B cell (primary cell): ENCODE measurements at regions not wholly inside any gene's neighbourhood (a gene's known extent, or its start where the extent isn't known, plus 50 kb on each side); places are given as distances from the start of the nearest gene placed in this dataset.

Source experiments
- ATAC-seq: fragments of 200-7000 bp; cut with Tn5 transposase; one replicate; pipeline ENCODE4 v1.10.0; 2021; ENCODE audit warnings: low read depth, mild to moderate bottlenecking, moderate number of reproducible peaks, moderate library complexity
- CTCF ChIA-PET: fragments of 350-600 bp; sonication (Branson Sonifier 250); formaldehyde crosslinking; loops from one replicate; lab custom pipeline; 2021; ENCODE audit warnings: antibody characterized with exemption, inconsistent platforms; lab: Charles Lee
- POLR2A ChIA-PET: fragments of 350-600 bp; sonication (Branson Sonifier 250); formaldehyde crosslinking; loops from one replicate; lab custom pipeline; 2021; ENCODE audit warnings: antibody characterized with exemption; lab: Charles Lee
- DNase-seq: peaks from one replicate; pipeline ENCODE4 v3.0.0; 2013
- H2AFZ ChIP-seq: 2 replicates; pipeline ENCODE4 v1.6.1; 2012; ENCODE audit warnings: mild to moderate bottlenecking, low read depth, low read length; ENCODE audit not compliant: insufficient read depth, poor library complexity, severe bottlenecking
- H3K27ac ChIP-seq, 2 donors: 1 replicate in 1 of 2; 2 replicates in 1 of 2; pipeline ENCODE4 v1.5.1; 2012 to 2013; ENCODE audit warnings: low read length in 2 of 2, mild to moderate bottlenecking in 2 of 2, moderate library complexity in 1 of 2
- H3K27me3 ChIP-seq, 4 experiments: fragments of 200-600 bp in 1 of 4; sonication (generic) in 1 of 4; replicated peaks in 1 of 4; 1 replicate in 2 of 4; 2 replicates in 2 of 4; pipeline versions ENCODE4 v1.6.1 to v1.7.0; 2013 to 2016; ENCODE audit warnings: low read length in 3 of 4, mild to moderate bottlenecking in 2 of 4, mixed read lengths in 1 of 4, moderate library complexity in 1 of 4; ENCODE audit not compliant: insufficient read depth in 4 of 4, control insufficient read depth in 3 of 4; ENCODE audit errors: control extremely low read depth in 1 of 4
- H3K36me3 ChIP-seq, 2 experiments: replicated peaks in 1 of 2; 1 replicate in 1 of 2; 2 replicates in 1 of 2; pipeline versions ENCODE4 v1.6.1 to v1.7.1; 2013; ENCODE audit warnings: low read length in 1 of 2; ENCODE audit not compliant: insufficient read depth in 2 of 2, control insufficient read depth in 1 of 2; ENCODE audit errors: control extremely low read depth in 1 of 2, extremely low read depth in 1 of 2
- H3K4me1 ChIP-seq, 2 donors: fragments of 200-600 bp in 1 of 2; sonication (generic) in 1 of 2; 1 replicate in 1 of 2; 2 replicates in 1 of 2; pipeline versions ENCODE4 v1.5.1 to v1.6.1; 2013 to 2017; ENCODE audit warnings: low read length in 2 of 2; ENCODE audit not compliant: control insufficient read depth in 2 of 2, insufficient read depth in 2 of 2
- H3K4me2 ChIP-seq: replicated peaks from 2 replicates; pipeline ENCODE3; 2012; ENCODE audit warnings: mild to moderate bottlenecking, low read depth, low read length; ENCODE audit not compliant: poor library complexity, severe bottlenecking
- H3K4me3 ChIP-seq, 5 experiments: fragments of 200-600 bp in 1 of 5; sonication (generic) in 1 of 5; 1 replicate in 3 of 5; 2 replicates in 2 of 5; pipeline versions ENCODE4 v1.5.1 to v1.7.0; 2011 to 2016; ENCODE audit warnings: low read length in 4 of 5, mild to moderate bottlenecking in 4 of 5, low read depth in 2 of 5, control low read depth in 1 of 5, moderate library complexity in 1 of 5; ENCODE audit not compliant: insufficient read depth in 1 of 5; ENCODE audit errors: control extremely low read depth in 1 of 5, extremely low read depth in 1 of 5
- H3K79me2 ChIP-seq: fragments of 200-600 bp; sonication (generic); one replicate; pipeline ENCODE4 v1.6.0; 2016; ENCODE audit warnings: low read length; ENCODE audit not compliant: control insufficient read depth, insufficient read depth
- H3K9ac ChIP-seq: fragments of 200-600 bp; sonication (generic); 2 replicates; pipeline ENCODE4 v1.6.1; 2017; ENCODE audit warnings: mild to moderate bottlenecking, low read length, moderate library complexity
- H3K9me3 ChIP-seq, 3 donors: one replicate each; pipeline versions ENCODE4 v1.6.1 to v1.7.1; 2013; ENCODE audit warnings: low read length in 2 of 3; ENCODE audit not compliant: control insufficient read depth in 2 of 3, insufficient read depth in 1 of 3; ENCODE audit errors: control extremely low read depth in 1 of 3
- H4K20me1 ChIP-seq: 2 replicates; pipeline ENCODE4 v1.6.0; 2012; ENCODE audit warnings: mild to moderate bottlenecking, low read length; ENCODE audit not compliant: insufficient read depth, control insufficient read depth, poor library complexity, severe bottlenecking
- H3K27ac Mint-ChIP-seq: one replicate; pipeline ENCODE4 v1.8.0; 2021; ENCODE audit warnings: mixed read lengths
- H3K27me3 Mint-ChIP-seq: one replicate; pipeline ENCODE4 v1.8.0; 2021; ENCODE audit warnings: mixed read lengths
- H3K4me1 Mint-ChIP-seq: one replicate; pipeline ENCODE4 v1.8.0; 2021; ENCODE audit warnings: mixed read lengths
- H3K4me3 Mint-ChIP-seq: one replicate; pipeline ENCODE4 v1.8.0; 2021; ENCODE audit warnings: mixed read lengths
- H3K9me3 Mint-ChIP-seq: one replicate; pipeline ENCODE4 v1.8.0; 2022; ENCODE audit warnings: mixed read lengths; ENCODE audit not compliant: insufficient read depth
- EZH2 ChIP-seq: IDR thresholded peaks from 2 replicates; pipeline ENCODE4 v1.6.1; 2012; ENCODE audit warnings: borderline replicate concordance, low read depth, mild to moderate bottlenecking, moderate library complexity, low read length; ENCODE audit not compliant: insufficient read depth, poor library complexity, severe bottlenecking
- WGBS: methylation state at CpG from one replicate; pipeline ENCODE4 v1.1.5; 2013; ENCODE audit warnings: missing lambda C conversion rate; ENCODE audit not compliant: insufficient coverage; 5-methylcytosine and 5-hydroxymethylcytosine counted together
- intact Hi-C: fragments of 100-400 bp; cut with micrococcal nuclease; formaldehyde crosslinking; loops from one replicate; pipeline ENCODE4 v1.10.0; 2022
- TF ChIP-seq, protein P1 (sequence below): fragments of 200-600 bp; IDR thresholded peaks from one replicate; pipeline ENCODE4 v1.8.0; 2022; ENCODE audit warnings: antibody characterized with exemption, mild to moderate bottlenecking

DNA sequence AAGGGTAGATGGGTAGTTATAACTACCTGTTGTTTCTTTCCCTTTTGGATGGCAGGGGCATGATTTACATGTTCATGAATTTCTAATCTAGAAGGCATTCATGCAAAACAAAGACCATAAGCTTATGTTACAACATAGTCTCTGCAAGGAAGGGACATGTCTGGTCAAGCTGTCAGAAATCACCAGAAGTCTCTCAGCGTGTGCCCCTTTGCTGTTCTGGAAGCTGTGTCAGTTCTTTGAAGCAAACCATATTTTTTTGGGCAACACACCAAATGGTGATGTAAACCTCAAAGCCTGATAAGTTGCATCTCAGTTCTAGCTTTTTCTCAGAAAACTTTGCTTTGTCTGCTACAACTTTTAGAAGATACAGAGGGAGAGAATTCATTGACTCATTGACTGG, 173.5 kb upstream of the CTAGE1 start:
- Histone ChIP-seq H3K27ac (no peak overlapping the region), H3K79me2 (no peaks in the 10 kb centered on the region), H3K9ac (no peak overlapping the region), H3K36me3 (no peaks in the 10 kb centered on the region), H2AFZ (no peak overlapping the region), H3K9me3 (no peaks in the 10 kb centered on the region), H3K4me3 (no peak overlapping the region), H3K4me2 (no peak overlapping the region), H4K20me1 (no peaks in the 10 kb centered on the region), H3K4me1 (no peaks in the 10 kb centered on the region), H3K27me3 (no peaks in the 10 kb centered on the region)
- TF ChIP-seq, protein P1, sequence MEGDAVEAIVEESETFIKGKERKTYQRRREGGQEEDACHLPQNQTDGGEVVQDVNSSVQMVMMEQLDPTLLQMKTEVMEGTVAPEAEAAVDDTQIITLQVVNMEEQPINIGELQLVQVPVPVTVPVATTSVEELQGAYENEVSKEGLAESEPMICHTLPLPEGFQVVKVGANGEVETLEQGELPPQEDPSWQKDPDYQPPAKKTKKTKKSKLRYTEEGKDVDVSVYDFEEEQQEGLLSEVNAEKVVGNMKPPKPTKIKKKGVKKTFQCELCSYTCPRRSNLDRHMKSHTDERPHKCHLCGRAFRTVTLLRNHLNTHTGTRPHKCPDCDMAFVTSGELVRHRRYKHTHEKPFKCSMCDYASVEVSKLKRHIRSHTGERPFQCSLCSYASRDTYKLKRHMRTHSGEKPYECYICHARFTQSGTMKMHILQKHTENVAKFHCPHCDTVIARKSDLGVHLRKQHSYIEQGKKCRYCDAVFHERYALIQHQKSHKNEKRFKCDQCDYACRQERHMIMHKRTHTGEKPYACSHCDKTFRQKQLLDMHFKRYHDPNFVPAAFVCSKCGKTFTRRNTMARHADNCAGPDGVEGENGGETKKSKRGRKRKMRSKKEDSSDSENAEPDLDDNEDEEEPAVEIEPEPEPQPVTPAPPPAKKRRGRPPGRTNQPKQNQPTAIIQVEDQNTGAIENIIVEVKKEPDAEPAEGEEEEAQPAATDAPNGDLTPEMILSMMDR = no peak
- TF ChIP-seq EZH2 = no peak
- Mint-ChIP-seq H3K4me3 (no peak overlapping the region), H3K9me3 (no peaks in the 10 kb centered on the region), H3K27ac (no peak overlapping the region), H3K4me1 (no peaks in the 10 kb centered on the region), H3K27me3 (no peaks in the 10 kb centered on the region)
- CTCF ChIA-PET = no interaction called here
- ATAC-seq (no peak), DNase-seq (no peak)
- WGBS = 50% methylated on average over 1 of the region's 1 CpG
- POLR2A ChIA-PET = no interaction called here
- intact Hi-C loops = no loop called here

DNA sequence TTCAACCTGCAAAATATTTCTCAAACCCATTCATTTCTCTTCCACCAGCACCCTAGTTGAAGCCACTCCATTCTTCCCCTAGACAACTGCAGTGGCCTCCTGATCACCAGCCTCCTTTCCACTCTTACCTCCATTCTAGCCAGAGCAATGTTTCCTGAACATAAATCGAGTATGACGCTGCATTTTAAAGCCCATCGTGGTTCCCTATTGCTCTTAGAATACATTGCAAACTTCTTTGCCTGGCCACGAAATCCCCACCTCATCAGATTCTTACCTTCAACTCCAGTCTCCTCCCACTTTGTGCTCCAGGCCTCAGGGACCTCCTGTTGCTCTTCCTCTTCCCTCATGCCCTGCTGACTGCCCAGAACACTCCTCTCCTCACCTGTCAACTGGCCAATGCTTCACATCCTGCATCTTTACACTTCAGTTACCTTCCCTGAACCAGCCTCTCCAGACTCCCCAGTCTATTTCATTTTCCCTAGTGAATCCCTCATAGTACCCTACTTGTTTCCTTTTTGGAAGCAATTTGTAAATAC, 176.5 kb upstream of the CTAGE1 start:
- Histone ChIP-seq H3K4me3 (no peak overlapping the region), H3K9ac (no peak overlapping the region), H3K36me3 (no peaks in the 10 kb centered on the region), H3K27ac (no peak overlapping the region), H4K20me1 (no peaks in the 10 kb centered on the region), H2AFZ (no peak overlapping the region), H3K27me3 (no peaks in the 10 kb centered on the region), H3K4me1 (no peaks in the 10 kb centered on the region), H3K4me2 (no peak overlapping the region), H3K9me3 (no peaks in the 10 kb centered on the region), H3K79me2 (no peaks in the 10 kb centered on the region)
- POLR2A ChIA-PET = no interaction called here
- WGBS = 0% methylated on average over 4 of the region's 4 CpGs
- DNase-seq = no peak
- H3K9me3 Mint-ChIP-seq = peaks cover 2% of the 10 kb centered on the region
- H3K27me3 Mint-ChIP-seq = peaks cover 2% of the 10 kb centered on the region
- CTCF ChIA-PET = no interaction called here
- H3K27ac Mint-ChIP-seq = no peak overlapping the region
- no peak for ATAC-seq
- intact Hi-C loops = no loop called here
- no peaks in the 10 kb centered on the region for H3K4me1 Mint-ChIP-seq
- TF ChIP-seq, protein P1 = no peak
- no peak for TF ChIP-seq EZH2
- no peak overlapping the region for H3K4me3 Mint-ChIP-seq
